SK-N-SH (cell line): ENCODE measurements at regions not wholly inside any gene's neighbourhood (a gene's known extent, or its start where the extent isn't known, plus 50 kb on each side); places are given as distances from the start of the nearest gene placed in this dataset.
A peak's percentile ranks its signal among the peaks of the same experiment; 100 is the strongest.

ENCODE experiments used
- CTCF ChIA-PET: fragments of 300-600, 350-600 bp; formaldehyde crosslinking; extraction: SDS; loops from one replicate; lab custom pipeline; 2021; lab: Yijun Ruan, JAX
- POLR2A ChIA-PET: fragments of 350-600 bp; sonication (Branson Sonifier 250); formaldehyde crosslinking; extraction: SDS; loops from one replicate; lab custom pipeline; 2020; ENCODE audit warnings: antibody characterized with exemption, inconsistent platforms; lab: Yijun Ruan, JAX
- DNase-seq: peaks from one replicate; pipeline ENCODE4 v3.0.0; 2012
- H2AFZ ChIP-seq: fragments of 200-600 bp; sonication (generic); 2 replicates; pipeline ENCODE4 v1.8.1; 2016; ENCODE audit warnings: antibody characterized with exemption, mild to moderate bottlenecking, low read depth
- H3F3A ChIP-seq: fragments of 200-600 bp; sonication (generic); replicated peaks from 2 replicates; pipeline ENCODE3; 2016; ENCODE audit warnings: antibody characterized with exemption, mild to moderate bottlenecking; ENCODE audit not compliant: insufficient read depth
- H3K27ac ChIP-seq, 2 experiments: fragments of 200-500 bp in 1 of 2; fragments of 200-600 bp in 1 of 2; sonication (Bioruptor generic) in 1 of 2; sonication (generic), shearing (Covaris generic) in 1 of 2; 2 replicates each; pipeline versions ENCODE4 v1.5.1 to v1.6.1; 2014 to 2016; ENCODE audit warnings: low read depth in 2 of 2, inconsistent platforms in 1 of 2, low read length in 1 of 2, mild to moderate bottlenecking in 1 of 2, mixed read lengths in 1 of 2
- H3K27me3 ChIP-seq: fragments of 200-600 bp; sonication (generic), shearing (Covaris generic); 2 replicates; pipeline ENCODE4 v1.6.1; 2016; ENCODE audit warnings: mixed run types; ENCODE audit not compliant: insufficient read depth
- H3K36me3 ChIP-seq, 2 experiments: fragments of 200-500 bp in 1 of 2; fragments of 200-600 bp in 1 of 2; sonication (Bioruptor generic) in 1 of 2; sonication (generic) in 1 of 2; replicated peaks in 1 of 2; 2 replicates each; pipeline versions ENCODE3 to v1.5.1; 2014 to 2016; ENCODE audit warnings: low read length in 1 of 2, mild to moderate bottlenecking in 1 of 2; ENCODE audit not compliant: insufficient read depth in 2 of 2, control insufficient read depth in 1 of 2
- H3K4me1 ChIP-seq, 2 experiments: fragments of 200-500 bp in 1 of 2; fragments of 200-600 bp in 1 of 2; sonication (Bioruptor generic) in 1 of 2; sonication (generic), shearing (Covaris generic) in 1 of 2; 2 replicates each; pipeline versions ENCODE4 v1.5.1 to v1.6.1; 2014 to 2016; ENCODE audit warnings: low read depth in 1 of 2, low read length in 1 of 2, mixed run types in 1 of 2; ENCODE audit not compliant: insufficient read depth in 2 of 2, control insufficient read depth in 1 of 2
- H3K4me2 ChIP-seq: fragments of 200-600 bp; sonication (generic), shearing (Covaris generic); 2 replicates; pipeline ENCODE4 v1.6.1; 2017; ENCODE audit warnings: mixed run types
- H3K4me3 ChIP-seq, 2 experiments: fragments of 200-500 bp in 1 of 2; fragments of 200-600 bp in 1 of 2; sonication (Bioruptor generic) in 1 of 2; sonication (generic), shearing (Covaris generic) in 1 of 2; 2 replicates each; pipeline versions ENCODE4 v1.5.1 to v1.8.1; 2014 to 2016; ENCODE audit warnings: low read depth in 2 of 2, inconsistent platforms in 1 of 2, low read length in 1 of 2, mild to moderate bottlenecking in 1 of 2, mixed read lengths in 1 of 2, moderate library complexity in 1 of 2
- H3K79me2 ChIP-seq: fragments of 200-600 bp; sonication (generic); 2 replicates; pipeline ENCODE4 v1.8.1; 2017; ENCODE audit warnings: mild to moderate bottlenecking; ENCODE audit not compliant: insufficient read depth
- H3K9ac ChIP-seq: fragments of 200-600 bp; sonication (generic); 2 replicates; pipeline ENCODE4 v1.6.1; 2017; ENCODE audit warnings: mixed run types
- H3K9me2 ChIP-seq: fragments of 200-600 bp; sonication (generic); 2 replicates; pipeline ENCODE4 v1.6.1; 2017; ENCODE audit warnings: mixed run types
- H3K9me3 ChIP-seq: fragments of 200-600 bp; sonication (generic); 2 replicates; pipeline ENCODE4 v1.6.1; 2017; ENCODE audit warnings: mixed run types, mild to moderate bottlenecking, moderate library complexity
- H4K20me1 ChIP-seq: fragments of 200-600 bp; sonication (generic); 2 replicates; pipeline ENCODE4 v1.6.1; 2017; ENCODE audit warnings: mild to moderate bottlenecking, mixed run types; ENCODE audit not compliant: insufficient read depth
- EP300 ChIP-seq, 2 experiments: IDR thresholded peaks; 2 replicates each; pipeline versions ENCODE4 v1.4.0 to v1.6.1; 2012; ENCODE audit warnings: borderline replicate concordance in 1 of 2, low read depth in 1 of 2, low read length in 1 of 2
- EZH2phosphoT487 ChIP-seq: fragments of 200-600 bp; sonication (generic); IDR thresholded peaks from 2 replicates; pipeline ENCODE4 v1.6.1; 2017; ENCODE audit warnings: low read depth, mixed run types, mild to moderate bottlenecking, antibody characterized with exemption, moderate library complexity, borderline replicate concordance
- FOSL2 ChIP-seq: IDR thresholded peaks from 2 replicates; pipeline ENCODE4 v1.4.0; 2012; ENCODE audit warnings: low read depth, mild to moderate bottlenecking, moderate library complexity, borderline replicate concordance
- FOXJ3 ChIP-seq: sonication (generic); formaldehyde crosslinking; IDR thresholded peaks from 2 replicates; pipeline ENCODE4 v1.5.1; 2020; ENCODE audit warnings: mild to moderate bottlenecking, missing genetic modification reagents
- FOXM1 ChIP-seq: IDR thresholded peaks from 2 replicates; pipeline ENCODE4 v1.4.0; 2012; ENCODE audit warnings: low read depth, mild to moderate bottlenecking
- GATA2 ChIP-seq: sonication (generic); formaldehyde crosslinking; IDR thresholded peaks from 2 replicates; pipeline ENCODE4 v1.5.0; 2020; ENCODE audit warnings: mild to moderate bottlenecking, missing genetic modification reagents
- JUND ChIP-seq: IDR thresholded peaks from 2 replicates; pipeline ENCODE4 v1.4.0; 2012
- MEF2A ChIP-seq: IDR thresholded peaks from 2 replicates; pipeline ENCODE4 v1.4.0; 2012; ENCODE audit warnings: low read depth, borderline replicate concordance
- MXI1 ChIP-seq: IDR thresholded peaks from 2 replicates; pipeline ENCODE4 v1.6.1; 2012; ENCODE audit warnings: mild to moderate bottlenecking, low read depth, low read length, improper control_type of control experiment
- NRF1 ChIP-seq: IDR thresholded peaks from 2 replicates; pipeline ENCODE4 v1.6.1; 2012; ENCODE audit warnings: low read depth, mild to moderate bottlenecking, low read length
- RAD21 ChIP-seq: IDR thresholded peaks from 2 replicates; pipeline ENCODE4 v1.6.1; 2012; ENCODE audit warnings: mild to moderate bottlenecking, low read length
- RFX5 ChIP-seq: IDR thresholded peaks from 2 replicates; pipeline ENCODE4 v1.6.1; 2012; ENCODE audit warnings: mild to moderate bottlenecking, improper control_type of control experiment, low read length
- SIN3A ChIP-seq: IDR thresholded peaks from 2 replicates; pipeline ENCODE4 v1.6.1; 2012; ENCODE audit warnings: low read depth, mild to moderate bottlenecking, low read length, moderate library complexity, borderline replicate concordance
- SMC3 ChIP-seq: IDR thresholded peaks from 2 replicates; pipeline ENCODE4 v1.6.1; 2012; ENCODE audit warnings: low read depth, low read length, improper control_type of control experiment
- TEAD4 ChIP-seq: IDR thresholded peaks from 2 replicates; pipeline ENCODE4 v1.4.0; 2012; ENCODE audit warnings: mild to moderate bottlenecking, borderline replicate concordance; ENCODE audit not compliant: insufficient read depth
- whole genome bisulfite sequencing: methylation state at CpG from one replicate; pipeline ENCODE4 v1.1.6; 2017; ENCODE audit warnings: low lambda C conversion rate; 5-methylcytosine and 5-hydroxymethylcytosine counted together
- TF ChIP-seq, protein P1 (sequence below): fragments of 200-600 bp; sonication (generic); IDR thresholded peaks from 2 replicates; pipeline ENCODE4 v1.6.1; 2017; ENCODE audit warnings: antibody characterized with exemption, mild to moderate bottlenecking, moderate library complexity
- TF ChIP-seq, protein P2 (sequence below): fragments of 150-350 bp; IDR thresholded peaks from 2 replicates; pipeline ENCODE4 v1.6.1; 2017; ENCODE audit warnings: antibody characterized with exemption, low read length, low read depth, borderline replicate concordance
- TF ChIP-seq, protein P3 (sequence below): IDR thresholded peaks from 2 replicates; pipeline ENCODE4 v1.4.0; 2012; ENCODE audit warnings: low read depth, borderline replicate concordance
- TF ChIP-seq, protein P4 (sequence below): IDR thresholded peaks from 2 replicates; pipeline ENCODE4 v1.6.1; 2012; ENCODE audit warnings: mild to moderate bottlenecking, low read depth, low read length, moderate library complexity

DNA sequence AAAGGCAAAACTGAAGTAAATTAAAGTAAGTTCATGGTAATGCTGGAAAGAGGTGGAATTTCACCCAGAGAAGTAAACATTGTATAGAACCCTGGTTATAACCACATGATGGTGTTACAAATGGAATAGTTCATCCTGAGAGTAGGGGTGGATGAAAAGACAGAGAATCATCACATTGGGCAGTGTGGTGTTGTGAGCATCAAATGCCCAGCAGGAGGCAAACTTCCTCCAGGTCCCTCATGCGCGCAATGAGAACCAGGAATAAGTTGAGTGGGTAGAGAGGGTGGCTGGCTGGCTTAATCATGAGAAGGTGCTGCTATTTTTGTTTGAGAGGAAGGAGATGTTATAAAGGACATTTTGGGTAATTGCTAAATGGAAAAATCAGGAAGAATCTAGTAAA, 163.3 kb upstream of the HMHB1 start:
- no peaks in the 10 kb centered on the region for H3K79me2 ChIP-seq
- H3K9me3 ChIP-seq, result no peaks in the 10 kb centered on the region
- H3K27ac ChIP-seq, result no peak overlapping the region
- TF ChIP-seq RAD21 (peak; percentile 34), MEF2A (no peak), SMC3 (peak; percentile 31; the same call in 1 of the 2 replicates)
- TF ChIP-seq, protein P1, sequence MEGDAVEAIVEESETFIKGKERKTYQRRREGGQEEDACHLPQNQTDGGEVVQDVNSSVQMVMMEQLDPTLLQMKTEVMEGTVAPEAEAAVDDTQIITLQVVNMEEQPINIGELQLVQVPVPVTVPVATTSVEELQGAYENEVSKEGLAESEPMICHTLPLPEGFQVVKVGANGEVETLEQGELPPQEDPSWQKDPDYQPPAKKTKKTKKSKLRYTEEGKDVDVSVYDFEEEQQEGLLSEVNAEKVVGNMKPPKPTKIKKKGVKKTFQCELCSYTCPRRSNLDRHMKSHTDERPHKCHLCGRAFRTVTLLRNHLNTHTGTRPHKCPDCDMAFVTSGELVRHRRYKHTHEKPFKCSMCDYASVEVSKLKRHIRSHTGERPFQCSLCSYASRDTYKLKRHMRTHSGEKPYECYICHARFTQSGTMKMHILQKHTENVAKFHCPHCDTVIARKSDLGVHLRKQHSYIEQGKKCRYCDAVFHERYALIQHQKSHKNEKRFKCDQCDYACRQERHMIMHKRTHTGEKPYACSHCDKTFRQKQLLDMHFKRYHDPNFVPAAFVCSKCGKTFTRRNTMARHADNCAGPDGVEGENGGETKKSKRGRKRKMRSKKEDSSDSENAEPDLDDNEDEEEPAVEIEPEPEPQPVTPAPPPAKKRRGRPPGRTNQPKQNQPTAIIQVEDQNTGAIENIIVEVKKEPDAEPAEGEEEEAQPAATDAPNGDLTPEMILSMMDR, result peak; percentile 30
- POLR2A ChIA-PET, result no interaction called here
- H4K20me1 ChIP-seq, result no peaks in the 10 kb centered on the region
- peak; percentile 6 for DNase-seq
- no peak overlapping the region for H3K9ac ChIP-seq
- H3K4me3 ChIP-seq, result no peak overlapping the region
- 97% methylated on average over 2 of the region's 2 CpGs for WGBS
- H3K9me2 ChIP-seq, result no peaks in the 10 kb centered on the region
- no peaks in the 10 kb centered on the region for H3F3A ChIP-seq
- no peaks in the 10 kb centered on the region for H3K4me1 ChIP-seq
- no peaks in the 10 kb centered on the region for H3K36me3 ChIP-seq
- CTCF ChIA-PET, result no interaction called here
- H3K27me3 ChIP-seq, result no peaks in the 10 kb centered on the region
- no peak overlapping the region; the same call in 1 of the 2 replicates for H2AFZ ChIP-seq
- no peak overlapping the region for H3K4me2 ChIP-seq

DNA sequence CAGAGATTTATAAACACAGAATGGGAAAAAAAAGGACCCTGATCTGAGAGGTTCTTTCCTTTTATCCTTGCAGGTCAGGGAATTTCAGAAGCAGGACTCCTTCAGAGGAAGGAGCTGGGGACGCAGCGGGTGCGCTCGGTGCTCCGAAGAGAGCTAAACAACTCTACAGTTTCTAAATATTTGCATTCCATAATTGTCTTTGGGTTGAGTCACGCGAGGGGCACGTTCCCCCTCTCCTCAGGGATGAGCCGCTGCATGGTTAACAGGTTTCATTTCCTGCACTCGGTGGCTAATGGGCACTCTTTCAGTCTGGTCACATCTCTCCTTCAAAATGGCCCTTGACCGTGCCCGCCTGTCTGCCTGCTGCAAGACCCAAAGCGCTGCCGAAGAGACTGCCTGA, 165.0 kb upstream of the HMHB1 start:
- no peak overlapping the region for H2AFZ ChIP-seq
- H3K4me3 ChIP-seq, result no peak overlapping the region
- DNase-seq, result no peak
- H3K4me1 ChIP-seq, result no peaks in the 10 kb centered on the region
- no peak overlapping the region for H3K4me2 ChIP-seq
- no peak overlapping the region for H3K9ac ChIP-seq
- no peaks in the 10 kb centered on the region for H3F3A ChIP-seq
- POLR2A ChIA-PET, result no interaction called here
- H4K20me1 ChIP-seq, result no peaks in the 10 kb centered on the region
- CTCF ChIA-PET, result no interaction called here
- H3K36me3 ChIP-seq, result no peaks in the 10 kb centered on the region
- H3K27me3 ChIP-seq, result no peaks in the 10 kb centered on the region
- no peaks in the 10 kb centered on the region for H3K79me2 ChIP-seq
- H3K9me2 ChIP-seq, result no peaks in the 10 kb centered on the region
- no peaks in the 10 kb centered on the region for H3K9me3 ChIP-seq
- H3K27ac ChIP-seq, result no peak overlapping the region
- 96% methylated on average over 14 of the region's 14 CpGs for WGBS
- TF ChIP-seq EZH2phosphoT487 (no peak), RAD21 (no peak), FOXM1 (no peak), GATA2 (CRISPR knock-in tag) (no peak), EP300 (IDR thresholded peaks at IDR 0.05; ENCODE audit: borderline replicate concordance in 1 of 2, low read depth in 1 of 2, low read length in 1 of 2) (no peak), JUND (no peak), SIN3A (no peak), FOSL2 (no peak), FOXJ3 (CRISPR knock-in tag) (no peak), MXI1 (no peak), MEF2A (no peak), NRF1 (no peak), TEAD4 (no peak), RFX5 (no peak)
- TF ChIP-seq, protein P2, sequence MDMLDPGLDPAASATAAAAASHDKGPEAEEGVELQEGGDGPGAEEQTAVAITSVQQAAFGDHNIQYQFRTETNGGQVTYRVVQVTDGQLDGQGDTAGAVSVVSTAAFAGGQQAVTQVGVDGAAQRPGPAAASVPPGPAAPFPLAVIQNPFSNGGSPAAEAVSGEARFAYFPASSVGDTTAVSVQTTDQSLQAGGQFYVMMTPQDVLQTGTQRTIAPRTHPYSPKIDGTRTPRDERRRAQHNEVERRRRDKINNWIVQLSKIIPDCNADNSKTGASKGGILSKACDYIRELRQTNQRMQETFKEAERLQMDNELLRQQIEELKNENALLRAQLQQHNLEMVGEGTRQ, result no peak
- TF ChIP-seq, protein P3, sequence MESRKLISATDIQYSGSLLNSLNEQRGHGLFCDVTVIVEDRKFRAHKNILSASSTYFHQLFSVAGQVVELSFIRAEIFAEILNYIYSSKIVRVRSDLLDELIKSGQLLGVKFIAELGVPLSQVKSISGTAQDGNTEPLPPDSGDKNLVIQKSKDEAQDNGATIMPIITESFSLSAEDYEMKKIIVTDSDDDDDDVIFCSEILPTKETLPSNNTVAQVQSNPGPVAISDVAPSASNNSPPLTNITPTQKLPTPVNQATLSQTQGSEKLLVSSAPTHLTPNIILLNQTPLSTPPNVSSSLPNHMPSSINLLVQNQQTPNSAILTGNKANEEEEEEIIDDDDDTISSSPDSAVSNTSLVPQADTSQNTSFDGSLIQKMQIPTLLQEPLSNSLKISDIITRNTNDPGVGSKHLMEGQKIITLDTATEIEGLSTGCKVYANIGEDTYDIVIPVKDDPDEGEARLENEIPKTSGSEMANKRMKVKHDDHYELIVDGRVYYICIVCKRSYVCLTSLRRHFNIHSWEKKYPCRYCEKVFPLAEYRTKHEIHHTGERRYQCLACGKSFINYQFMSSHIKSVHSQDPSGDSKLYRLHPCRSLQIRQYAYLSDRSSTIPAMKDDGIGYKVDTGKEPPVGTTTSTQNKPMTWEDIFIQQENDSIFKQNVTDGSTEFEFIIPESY, result no peak
- TF ChIP-seq, protein P4, sequence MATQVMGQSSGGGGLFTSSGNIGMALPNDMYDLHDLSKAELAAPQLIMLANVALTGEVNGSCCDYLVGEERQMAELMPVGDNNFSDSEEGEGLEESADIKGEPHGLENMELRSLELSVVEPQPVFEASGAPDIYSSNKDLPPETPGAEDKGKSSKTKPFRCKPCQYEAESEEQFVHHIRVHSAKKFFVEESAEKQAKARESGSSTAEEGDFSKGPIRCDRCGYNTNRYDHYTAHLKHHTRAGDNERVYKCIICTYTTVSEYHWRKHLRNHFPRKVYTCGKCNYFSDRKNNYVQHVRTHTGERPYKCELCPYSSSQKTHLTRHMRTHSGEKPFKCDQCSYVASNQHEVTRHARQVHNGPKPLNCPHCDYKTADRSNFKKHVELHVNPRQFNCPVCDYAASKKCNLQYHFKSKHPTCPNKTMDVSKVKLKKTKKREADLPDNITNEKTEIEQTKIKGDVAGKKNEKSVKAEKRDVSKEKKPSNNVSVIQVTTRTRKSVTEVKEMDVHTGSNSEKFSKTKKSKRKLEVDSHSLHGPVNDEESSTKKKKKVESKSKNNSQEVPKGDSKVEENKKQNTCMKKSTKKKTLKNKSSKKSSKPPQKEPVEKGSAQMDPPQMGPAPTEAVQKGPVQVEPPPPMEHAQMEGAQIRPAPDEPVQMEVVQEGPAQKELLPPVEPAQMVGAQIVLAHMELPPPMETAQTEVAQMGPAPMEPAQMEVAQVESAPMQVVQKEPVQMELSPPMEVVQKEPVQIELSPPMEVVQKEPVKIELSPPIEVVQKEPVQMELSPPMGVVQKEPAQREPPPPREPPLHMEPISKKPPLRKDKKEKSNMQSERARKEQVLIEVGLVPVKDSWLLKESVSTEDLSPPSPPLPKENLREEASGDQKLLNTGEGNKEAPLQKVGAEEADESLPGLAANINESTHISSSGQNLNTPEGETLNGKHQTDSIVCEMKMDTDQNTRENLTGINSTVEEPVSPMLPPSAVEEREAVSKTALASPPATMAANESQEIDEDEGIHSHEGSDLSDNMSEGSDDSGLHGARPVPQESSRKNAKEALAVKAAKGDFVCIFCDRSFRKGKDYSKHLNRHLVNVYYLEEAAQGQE, result no peak
